Progenitor cell of endocrine pancreas (in vitro differentiated cells): ENCODE measurements at regions not wholly inside any gene's neighbourhood (a gene's known extent, or its start where the extent isn't known, plus 50 kb on each side); places are given as distances from the start of the nearest gene placed in this dataset.

Experiments
- DNase-seq: peaks from one replicate; pipeline ENCODE4 v3.0.0; 2021; ENCODE audit warnings: low spot score; ENCODE audit not compliant: unreplicated experiment
- H3K27ac Mint-ChIP-seq: 2 replicates; pipeline ENCODE4 v1.8.0; 2021; ENCODE audit warnings: mild to moderate bottlenecking, moderate library complexity, mixed read lengths
- H3K27me3 Mint-ChIP-seq: 2 replicates; pipeline ENCODE4 v1.8.0; 2021; ENCODE audit warnings: mixed read lengths
- H3K36me3 Mint-ChIP-seq: 2 replicates; pipeline ENCODE4 v1.8.0; 2022; ENCODE audit warnings: mixed read lengths; ENCODE audit not compliant: insufficient read depth
- H3K4me1 Mint-ChIP-seq: 2 replicates; pipeline ENCODE4 v1.8.0; 2021; ENCODE audit warnings: low read depth, mixed read lengths
- H3K4me3 Mint-ChIP-seq: 2 replicates; pipeline ENCODE4 v1.8.0; 2021; ENCODE audit warnings: low read depth, mild to moderate bottlenecking, moderate library complexity, mixed read lengths
- H3K9me3 Mint-ChIP-seq: 2 replicates; pipeline ENCODE4 v1.8.0; 2021; ENCODE audit warnings: low read depth, mixed read lengths
- CTCF ChIP-seq: fragments of 200-600 bp; sonication (generic); IDR thresholded peaks from one replicate; pipeline ENCODE4 v1.5.0; 2021; ENCODE audit warnings: antibody characterized with exemption, mild to moderate bottlenecking; ENCODE audit not compliant: unreplicated experiment

GRCh38 chr2:7499018-7499417, 581.8 kb downstream of the RNF144A start:
- peaks cover 7% of the 10 kb centered on the region for H3K27me3 Mint-ChIP-seq
- TF ChIP-seq CTCF, result no peak
- H3K9me3 Mint-ChIP-seq, result no peaks in the 10 kb centered on the region
- H3K36me3 Mint-ChIP-seq, result no peaks in the 10 kb centered on the region
- no peaks in the 10 kb centered on the region for H3K4me1 Mint-ChIP-seq
- no peak overlapping the region for H3K27ac Mint-ChIP-seq
- no peak for DNase-seq
- H3K4me3 Mint-ChIP-seq, result no peak overlapping the region

- TF ChIP-seq CTCF, result no peak
- Mint-ChIP-seq H3K36me3 (no peaks in the 10 kb centered on the region), H3K9me3 (no peaks in the 10 kb centered on the region), H3K27ac (no peak overlapping the region), H3K4me3 (no peak overlapping the region), H3K4me1 (no peaks in the 10 kb centered on the region), H3K27me3 (peaks cover 7% of the 10 kb centered on the region)
- DNase-seq, result no peak
Measured at GRCh38 chr2:7502336-7502735, 585.1 kb downstream of the RNF144A start.

GRCh38 chr2:7508296-7508943, 591.2 kb downstream of the RNF144A start:
- Mint-ChIP-seq H3K27ac (no peak overlapping the region), H3K9me3 (no peaks in the 10 kb centered on the region), H3K27me3 (no peaks in the 10 kb centered on the region), H3K4me3 (no peak overlapping the region), H3K36me3 (no peaks in the 10 kb centered on the region), H3K4me1 (no peaks in the 10 kb centered on the region)
- no peak for TF ChIP-seq CTCF
- no peak for DNase-seq

GRCh38 chr2:7510353-7510752, 593.1 kb downstream of the RNF144A start:
- DNase-seq, result no peak
- Mint-ChIP-seq H3K4me3 (no peak overlapping the region), H3K27me3 (no peaks in the 10 kb centered on the region), H3K4me1 (no peaks in the 10 kb centered on the region), H3K36me3 (no peaks in the 10 kb centered on the region), H3K9me3 (no peaks in the 10 kb centered on the region), H3K27ac (no peak overlapping the region)
- no peak for TF ChIP-seq CTCF

- H3K36me3 Mint-ChIP-seq, result no peaks in the 10 kb centered on the region
- no peak for DNase-seq
- no peaks in the 10 kb centered on the region for H3K9me3 Mint-ChIP-seq
- H3K4me3 Mint-ChIP-seq, result no peak overlapping the region
- peaks cover 5% of the 10 kb centered on the region for H3K27me3 Mint-ChIP-seq
- no peak for TF ChIP-seq CTCF
- H3K4me1 Mint-ChIP-seq, result no peaks in the 10 kb centered on the region
- no peak overlapping the region for H3K27ac Mint-ChIP-seq
Measured at GRCh38 chr2:7513834-7514233, 596.6 kb downstream of the RNF144A start.
